ENCODE measurements at regions not wholly inside any gene's neighbourhood (a gene's known extent, or its start where the extent isn't known, plus 50 kb on each side); places are given as distances from the start of the nearest gene placed in this dataset.

- TF ChIP-seq CTCF (IDR thresholded peaks at IDR 0.05; ENCODE audit: low read length) (no peak), EZH2 (optimal IDR thresholded peaks at IDR 0.05; ENCODE audit: low read depth, low read length) (no peak), EZH2phosphoT487 (IDR thresholded peaks at IDR 0.05; ENCODE audit: low read length) (no peak)
- no peak overlapping the region for H3K27ac ChIP-seq (ENCODE audit: low read length)
- no peaks in the 10 kb centered on the region for H3K9me3 ChIP-seq (replicated peaks; ENCODE audit: insufficient read depth, low read length)
- H3K9me2 ChIP-seq (replicated peaks; ENCODE audit: insufficient read depth, low read length) = no peaks in the 10 kb centered on the region
- no peak overlapping the region for H3K4me3 ChIP-seq (ENCODE audit: low read length)
- no peak overlapping the region for H2AFZ ChIP-seq (ENCODE audit: low read length)
- no peak for DNase-seq
- H3K79me2 ChIP-seq (ENCODE audit: low read length) = no peaks in the 10 kb centered on the region
- H3K9ac ChIP-seq (ENCODE audit: low read length) = no peak overlapping the region
- H3K4me2 ChIP-seq (ENCODE audit: low read depth, low read length) = no peak overlapping the region
- no peaks in the 10 kb centered on the region for H3K4me1 ChIP-seq (ENCODE audit: low read length)
- no peaks in the 10 kb centered on the region for H3K27me3 ChIP-seq (replicated peaks; ENCODE audit: insufficient read depth, low read length)
- no peaks in the 10 kb centered on the region for H3K36me3 ChIP-seq (replicated peaks; ENCODE audit: insufficient read depth, low read length)
- H4K20me1 ChIP-seq (ENCODE audit: insufficient read depth, low read length) = no peaks in the 10 kb centered on the region
- no peaks in the 10 kb centered on the region for H3F3A ChIP-seq (ENCODE audit: insufficient read depth, low read length)
Measured at GRCh38 chr7:131250331-131250730, 77.3 kb upstream of the MKLN1 start.

- Histone ChIP-seq H3K79me2 (ENCODE audit: low read length) (no peaks in the 10 kb centered on the region), H2AFZ (ENCODE audit: low read length) (no peak overlapping the region), H3K9me2 (replicated peaks; ENCODE audit: insufficient read depth, low read length) (no peaks in the 10 kb centered on the region), H3K36me3 (replicated peaks; ENCODE audit: insufficient read depth, low read length) (no peaks in the 10 kb centered on the region), H3K9me3 (replicated peaks; ENCODE audit: insufficient read depth, low read length) (no peaks in the 10 kb centered on the region), H3K27ac (ENCODE audit: low read length) (no peak overlapping the region), H3K9ac (ENCODE audit: low read length) (no peak overlapping the region), H3K27me3 (replicated peaks; ENCODE audit: insufficient read depth, low read length) (no peaks in the 10 kb centered on the region), H3K4me1 (ENCODE audit: low read length) (no peaks in the 10 kb centered on the region), H3K4me3 (ENCODE audit: low read length) (no peak overlapping the region), H3F3A (ENCODE audit: insufficient read depth, low read length) (no peaks in the 10 kb centered on the region), H3K4me2 (ENCODE audit: low read depth, low read length) (no peak overlapping the region), H4K20me1 (ENCODE audit: insufficient read depth, low read length) (no peaks in the 10 kb centered on the region)
- TF ChIP-seq EZH2phosphoT487 (IDR thresholded peaks at IDR 0.05; ENCODE audit: low read length) (no peak), EZH2 (optimal IDR thresholded peaks at IDR 0.05; ENCODE audit: low read depth, low read length) (no peak), CTCF (IDR thresholded peaks at IDR 0.05; ENCODE audit: low read length) (no peak)
- DNase-seq = no peak
Measured at GRCh38 chr7:131251371-131251770, 76.3 kb upstream of the MKLN1 start.

- Histone ChIP-seq H3F3A (ENCODE audit: insufficient read depth, low read length) (no peaks in the 10 kb centered on the region), H4K20me1 (ENCODE audit: insufficient read depth, low read length) (no peaks in the 10 kb centered on the region), H3K4me2 (ENCODE audit: low read depth, low read length) (no peak overlapping the region), H3K9me2 (replicated peaks; ENCODE audit: insufficient read depth, low read length) (no peaks in the 10 kb centered on the region), H3K27ac (ENCODE audit: low read length) (no peak overlapping the region), H3K79me2 (ENCODE audit: low read length) (no peaks in the 10 kb centered on the region), H2AFZ (ENCODE audit: low read length) (no peak overlapping the region), H3K9ac (ENCODE audit: low read length) (no peak overlapping the region), H3K4me1 (ENCODE audit: low read length) (no peaks in the 10 kb centered on the region), H3K27me3 (replicated peaks; ENCODE audit: insufficient read depth, low read length) (no peaks in the 10 kb centered on the region), H3K4me3 (ENCODE audit: low read length) (no peak overlapping the region), H3K9me3 (replicated peaks; ENCODE audit: insufficient read depth, low read length) (no peaks in the 10 kb centered on the region), H3K36me3 (replicated peaks; ENCODE audit: insufficient read depth, low read length) (no peaks in the 10 kb centered on the region)
- DNase-seq = no peak
- TF ChIP-seq EZH2 (optimal IDR thresholded peaks at IDR 0.05; ENCODE audit: low read depth, low read length) = no peak
- no peak for TF ChIP-seq CTCF (IDR thresholded peaks at IDR 0.05; ENCODE audit: low read length)
- TF ChIP-seq EZH2phosphoT487 (IDR thresholded peaks at IDR 0.05; ENCODE audit: low read length) = no peak
Measured at GRCh38 chr7:131252976-131253375, 74.7 kb upstream of the MKLN1 start.
